CD14-positive monocyte (primary cell): ENCODE measurements at regions not wholly inside any gene's neighbourhood (a gene's known extent, or its start where the extent isn't known, plus 50 kb on each side); places are given as distances from the start of the nearest gene placed in this dataset.
A peak's percentile ranks its signal among the peaks of the same experiment; 100 is the strongest.

Source experiments
- DNase-seq, 3 donors: peaks; one replicate each; pipeline ENCODE4 v3.0.0-alpha.2; 2011 to 2022
- H2AFZ ChIP-seq: 2 replicates; pipeline ENCODE4 v1.6.0; 2012; ENCODE audit warnings: mild to moderate bottlenecking, low read depth, low read length, inconsistent platforms; ENCODE audit not compliant: insufficient read depth, poor library complexity, severe bottlenecking
- H3K27ac ChIP-seq, 2 donors: 1 replicate in 1 of 2; 2 replicates in 1 of 2; pipeline ENCODE4 v1.5.1; 2012 to 2013; ENCODE audit warnings: low read length in 2 of 2, control low read depth in 1 of 2, inconsistent platforms in 1 of 2, low read depth in 1 of 2, mild to moderate bottlenecking in 1 of 2
- H3K27me3 ChIP-seq, 2 donors: one replicate each; pipeline versions ENCODE4 v1.6.0 to v1.6.1; 2011 to 2013; ENCODE audit warnings: low read length in 2 of 2; ENCODE audit not compliant: control insufficient read depth in 2 of 2, insufficient read depth in 2 of 2
- H3K36me3 ChIP-seq, 2 donors: replicated peaks in 1 of 2; 1 replicate in 1 of 2; 2 replicates in 1 of 2; pipeline versions ENCODE4 v1.5.1 to v1.6.1; 2012 to 2013; ENCODE audit warnings: low read length in 2 of 2, control low read depth in 1 of 2, inconsistent platforms in 1 of 2, mild to moderate bottlenecking in 1 of 2; ENCODE audit not compliant: insufficient read depth in 2 of 2, control insufficient read depth in 1 of 2
- H3K4me1 ChIP-seq, 2 donors: 1 replicate in 1 of 2; 2 replicates in 1 of 2; pipeline versions ENCODE4 v1.5.1 to v1.6.1; 2012 to 2013; ENCODE audit warnings: low read length in 2 of 2, control low read depth in 1 of 2, inconsistent platforms in 1 of 2, mild to moderate bottlenecking in 1 of 2, moderate library complexity in 1 of 2; ENCODE audit not compliant: insufficient read depth in 2 of 2, control insufficient read depth in 1 of 2
- H3K4me2 ChIP-seq: replicated peaks from 2 replicates; pipeline ENCODE3; 2012; ENCODE audit warnings: low read length, moderate library complexity, mild to moderate bottlenecking; ENCODE audit not compliant: poor library complexity, severe bottlenecking; ENCODE audit errors: extremely low read depth
- H3K4me3 ChIP-seq, 3 experiments: fragments of 200-600 bp in 1 of 3; sonication (generic) in 1 of 3; replicated peaks in 1 of 3; 1 replicate in 2 of 3; 2 replicates in 1 of 3; pipeline ENCODE4 v1.5.1; 2011 to 2013; ENCODE audit warnings: low read length in 3 of 3, mild to moderate bottlenecking in 3 of 3, control low read depth in 2 of 3, low read depth in 2 of 3, inconsistent platforms in 1 of 3, moderate library complexity in 1 of 3
- H3K79me2 ChIP-seq: 2 replicates; pipeline ENCODE4 v1.6.0; 2012; ENCODE audit warnings: mild to moderate bottlenecking, control low read depth, inconsistent platforms, low read length, moderate library complexity; ENCODE audit not compliant: insufficient read depth
- H3K9ac ChIP-seq: 2 replicates; pipeline ENCODE4 v1.6.0; 2017; ENCODE audit warnings: low read length, mild to moderate bottlenecking; ENCODE audit not compliant: insufficient read depth, poor library complexity, severe bottlenecking
- H3K9me3 ChIP-seq, 2 donors: replicated peaks in 1 of 2; 1 replicate in 1 of 2; 2 replicates in 1 of 2; pipeline versions ENCODE4 v1.5.1 to v1.6.1; 2012 to 2013; ENCODE audit warnings: low read length in 2 of 2, control low read depth in 1 of 2; ENCODE audit not compliant: control insufficient read depth in 1 of 2, insufficient read depth in 1 of 2
- H4K20me1 ChIP-seq: 2 replicates; pipeline ENCODE4 v1.6.0; 2012; ENCODE audit warnings: mild to moderate bottlenecking, low read length, control low read depth, moderate library complexity; ENCODE audit not compliant: insufficient read depth
- H3K27ac Mint-ChIP-seq, 7 donors: one replicate each; pipeline ENCODE4 v1.8.0; 2020; ENCODE audit warnings: mild to moderate bottlenecking in 7 of 7, mixed read lengths in 7 of 7, moderate library complexity in 6 of 7, inconsistent platforms in 2 of 7
- H3K27me3 Mint-ChIP-seq, 3 donors: one replicate each; pipeline ENCODE4 v1.8.0; 2021 to 2022; ENCODE audit warnings: low read depth in 3 of 3, mild to moderate bottlenecking in 3 of 3, mixed read lengths in 3 of 3, moderate library complexity in 3 of 3, inconsistent platforms in 1 of 3
- H3K36me3 Mint-ChIP-seq, 2 donors: one replicate each; pipeline ENCODE4 v1.8.0; 2020; ENCODE audit warnings: mixed read lengths in 2 of 2, inconsistent platforms in 1 of 2, mild to moderate bottlenecking in 1 of 2
- H3K4me1 Mint-ChIP-seq: one replicate; pipeline ENCODE4 v1.8.0; 2020; ENCODE audit warnings: mild to moderate bottlenecking, mixed read lengths
- H3K4me3 Mint-ChIP-seq, 2 donors: one replicate each; pipeline ENCODE4 v1.8.0; 2020; ENCODE audit warnings: mild to moderate bottlenecking in 2 of 2, mixed read lengths in 2 of 2, moderate library complexity in 1 of 2
- H3K9me3 Mint-ChIP-seq, 7 donors: one replicate each; pipeline ENCODE4 v1.8.0; 2020 to 2022; ENCODE audit warnings: mixed read lengths in 7 of 7, mild to moderate bottlenecking in 6 of 7, moderate library complexity in 6 of 7, inconsistent platforms in 2 of 7
- CTCF ChIP-seq: fragments of 200-600 bp; IDR thresholded peaks from one replicate; pipeline ENCODE4 v1.8.0; 2022; ENCODE audit warnings: antibody characterized with exemption, mild to moderate bottlenecking
- WGBS: methylation state at CpG from one replicate; pipeline ENCODE4 v1.1.5; 2013; ENCODE audit warnings: missing lambda C conversion rate; ENCODE audit not compliant: insufficient coverage; 5-methylcytosine and 5-hydroxymethylcytosine counted together
- intact Hi-C, 2 donors: fragments of 100-400 bp; cut with micrococcal nuclease; formaldehyde crosslinking; loops; one replicate each; pipeline versions ENCODE4 v1.15.0 to v1.15.1; 2023

DNA sequence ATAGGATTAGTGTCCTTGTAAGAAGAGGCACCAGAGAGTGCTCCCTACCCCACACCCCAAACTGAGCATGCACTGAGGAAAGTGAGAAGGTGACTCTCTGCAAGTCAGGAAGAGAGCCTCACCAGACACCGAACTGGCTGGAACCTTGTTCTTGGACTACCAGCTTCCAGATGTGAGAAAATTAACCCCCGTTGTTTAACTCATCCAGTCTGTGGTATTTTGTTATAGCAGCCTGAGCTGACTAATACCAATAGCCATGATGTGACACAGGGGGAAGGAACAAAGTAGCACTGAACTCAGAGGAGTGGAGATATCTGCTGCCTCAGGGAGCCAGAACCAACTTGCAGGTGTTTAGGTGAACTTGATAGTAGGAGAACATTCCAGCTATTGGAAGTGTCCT is 415.2 kb upstream of the ZMIZ1 start:
- H3K4me2 ChIP-seq, result no peak overlapping the region
- DNase-seq, result no peak
- no peak overlapping the region for H3K4me3 Mint-ChIP-seq
- H4K20me1 ChIP-seq, result no peaks in the 10 kb centered on the region
- no peaks in the 10 kb centered on the region for H3K4me1 ChIP-seq
- H3K27ac Mint-ChIP-seq, result peak overlapping the region in 1 of 7 donors; percentile 15
- no peak overlapping the region for H3K9ac ChIP-seq
- no peaks in the 10 kb centered on the region for H3K79me2 ChIP-seq
- no peaks in the 10 kb centered on the region for H3K36me3 Mint-ChIP-seq
- no CpG with 5 or more reads among the region's 2 CpGs for WGBS
- no peak for TF ChIP-seq CTCF
- H3K4me1 Mint-ChIP-seq, result peaks cover 1% of the 10 kb centered on the region
- H3K27ac ChIP-seq, result no peak overlapping the region
- no peaks in the 10 kb centered on the region for H3K9me3 ChIP-seq
- peaks cover 0 to 7% (median 7%) of the 10 kb centered on the region in 3 donors for H3K27me3 Mint-ChIP-seq
- H3K27me3 ChIP-seq, result peaks cover 0 to 2% of the 10 kb centered on the region in 2 donors
- peaks cover 0 to 2% (median 0%) of the 10 kb centered on the region in 7 donors for H3K9me3 Mint-ChIP-seq
- no peak overlapping the region for H2AFZ ChIP-seq
- intact Hi-C loops, result loop anchor here (10.0 kb wide), 2 partner anchors 131 to 599 kb away; no protein-coding TSS in a partner anchor
- no peak overlapping the region for H3K4me3 ChIP-seq
- H3K36me3 ChIP-seq, result no peaks in the 10 kb centered on the region

GRCh38 chr10:78654047-78654590 is 414.6 kb upstream of the ZMIZ1 start:
- peaks cover 0 to 2% (median 0%) of the 10 kb centered on the region in 7 donors for H3K9me3 Mint-ChIP-seq
- Histone ChIP-seq H3K79me2 (no peaks in the 10 kb centered on the region), H3K4me2 (no peak overlapping the region), H4K20me1 (no peaks in the 10 kb centered on the region), H3K4me1 (no peaks in the 10 kb centered on the region), H3K9me3 (no peaks in the 10 kb centered on the region), H3K4me3 (no peak overlapping the region), H3K9ac (no peak overlapping the region), H3K27ac (no peak overlapping the region), H3K27me3 (peaks cover 0 to 2% of the 10 kb centered on the region in 2 donors), H3K36me3 (no peaks in the 10 kb centered on the region), H2AFZ (no peak overlapping the region)
- H3K27ac Mint-ChIP-seq, result no peak overlapping the region
- no peaks in the 10 kb centered on the region for H3K36me3 Mint-ChIP-seq
- DNase-seq, result no peak
- no peak overlapping the region for H3K4me3 Mint-ChIP-seq
- 67% methylated on average over 3 of the region's 3 CpGs for WGBS
- TF ChIP-seq CTCF, result no peak
- peaks cover 0 to 7% (median 4%) of the 10 kb centered on the region in 3 donors for H3K27me3 Mint-ChIP-seq
- H3K4me1 Mint-ChIP-seq, result peaks cover 1% of the 10 kb centered on the region
- intact Hi-C loops, result loop anchor here (10.0 kb wide), 2 partner anchors 131 to 599 kb away; no protein-coding TSS in a partner anchor
